ENCODE measurements at regions not wholly inside any gene's neighbourhood (a gene's known extent, or its start where the extent isn't known, plus 50 kb on each side); places are given as distances from the start of the nearest gene placed in this dataset.

DNA sequence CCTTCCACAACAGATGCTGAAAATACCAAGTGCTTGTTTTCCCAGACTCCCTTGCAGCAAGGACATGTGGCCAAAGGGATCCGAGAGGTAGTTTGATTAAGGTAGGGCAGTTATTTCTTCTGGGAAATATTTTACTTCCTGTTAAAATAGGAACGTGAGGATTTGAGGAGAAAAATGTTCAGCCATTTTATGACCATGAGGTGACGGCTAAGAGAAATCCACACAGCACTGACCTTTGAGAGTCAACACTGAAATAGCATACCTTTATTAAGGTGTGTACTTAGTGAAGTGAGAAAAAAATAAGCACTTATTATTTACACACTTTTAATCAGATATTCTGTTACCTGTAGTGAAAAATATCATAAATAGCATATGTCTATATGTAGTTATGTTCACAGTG lies 133.9 kb downstream of the PPP1R3A start:
- DNase-seq (ENCODE audit: insufficient read length, low spot score) = no peak
- no peak for FAIRE-seq
- TF ChIP-seq CTCF (IDR thresholded peaks at IDR 0.05; ENCODE audit: insufficient read depth, missing control alignments) = no peak

DNA sequence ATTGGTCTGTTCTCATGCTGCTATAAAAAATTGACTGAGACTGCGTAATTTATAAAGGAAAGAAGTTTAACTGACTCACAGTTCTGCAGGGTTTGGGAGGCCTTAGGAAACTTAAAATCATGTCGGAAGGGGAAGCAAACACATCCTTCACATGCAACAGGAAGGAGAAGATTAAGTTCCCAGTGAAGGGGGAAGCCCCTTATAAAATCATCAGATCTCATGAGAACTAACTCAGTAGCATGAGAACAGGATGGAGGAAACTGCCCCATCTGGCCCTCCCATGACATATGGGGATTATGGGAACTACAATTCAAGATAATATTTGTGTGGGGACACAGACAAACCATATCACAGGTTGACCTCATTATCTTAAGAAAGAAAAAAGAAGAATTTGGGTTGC lies 134.5 kb downstream of the PPP1R3A start:
- FAIRE-seq = no peak
- TF ChIP-seq CTCF (IDR thresholded peaks at IDR 0.05; ENCODE audit: insufficient read depth, missing control alignments) = no peak
- DNase-seq (ENCODE audit: insufficient read length, low spot score) = no peak

- no peak for TF ChIP-seq CTCF (IDR thresholded peaks at IDR 0.05; ENCODE audit: insufficient read depth, missing control alignments)
- no peak for FAIRE-seq
Measured at GRCh38 chr7:113783403-113783802, 135.4 kb downstream of the PPP1R3A start.

GRCh38 chr7:113775804-113776203 lies 143.0 kb downstream of the PPP1R3A start:
- FAIRE-seq = no peak
- TF ChIP-seq CTCF (IDR thresholded peaks at IDR 0.05; ENCODE audit: insufficient read depth, missing control alignments) = no peak

More at GRCh38 chr7:113783403-113783802, 135.4 kb downstream of the PPP1R3A start:
- no peak for DNase-seq (ENCODE audit: insufficient read length, low spot score)

GRCh38 chr7:113775401-113775800 lies 143.4 kb downstream of the PPP1R3A start:
- FAIRE-seq (no peak), DNase-seq (ENCODE audit: insufficient read length, low spot score) (no peak)
- no peak for TF ChIP-seq CTCF (IDR thresholded peaks at IDR 0.05; ENCODE audit: insufficient read depth, missing control alignments)

More at GRCh38 chr7:113775804-113776203, 143.0 kb downstream of the PPP1R3A start:
- DNase-seq (ENCODE audit: insufficient read length, low spot score) = no peak

DNA sequence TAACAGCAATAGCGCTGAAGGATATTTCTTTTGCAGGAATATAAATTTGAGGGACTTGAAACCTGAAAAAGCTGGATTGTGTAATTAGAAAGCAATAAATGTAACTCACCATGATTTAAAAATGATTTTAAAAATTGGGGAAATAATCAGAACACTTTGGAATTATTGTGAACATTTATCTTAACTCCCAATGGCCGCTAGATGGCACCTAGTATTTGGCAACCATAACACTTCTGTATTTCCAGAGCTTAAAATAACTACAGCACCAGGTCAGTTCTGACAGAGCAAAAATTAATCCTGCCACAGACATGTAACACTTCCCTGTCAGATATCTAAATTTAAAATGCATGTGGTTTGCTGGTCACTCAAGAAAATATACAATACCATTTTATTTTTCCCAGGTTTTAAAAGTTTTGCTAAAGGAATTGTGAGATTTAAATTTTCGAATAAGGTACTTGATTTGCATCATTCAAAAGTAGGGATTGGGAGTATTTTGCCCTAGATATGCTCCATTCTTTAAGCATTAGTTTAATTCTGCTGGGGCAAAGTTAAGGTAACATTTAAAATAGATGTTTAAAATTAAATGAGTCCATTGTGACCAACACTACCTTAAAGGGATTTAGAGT lies 144.5 kb downstream of the PPP1R3A start:
- no peak for FAIRE-seq
- DNase-seq (ENCODE audit: insufficient read length, low spot score) = no peak
- peak; percentile 82 for TF ChIP-seq CTCF (IDR thresholded peaks at IDR 0.05; ENCODE audit: insufficient read depth, missing control alignments)

- no peak for DNase-seq (ENCODE audit: insufficient read length, low spot score)
- FAIRE-seq = no peak
- TF ChIP-seq CTCF (IDR thresholded peaks at IDR 0.05; ENCODE audit: insufficient read depth, missing control alignments) = no peak
Measured at GRCh38 chr7:113770146-113770738, 148.6 kb downstream of the PPP1R3A start.

All from D721Med (cell line).